Breast epithelium (tissue), 4 donors: ENCODE measurements at regions not wholly inside any gene's neighbourhood (a gene's known extent, or its start where the extent isn't known, plus 50 kb on each side); places are given as distances from the start of the nearest gene placed in this dataset.

Experiments used
- DNase-seq, 2 donors: peaks; one replicate each; pipeline ENCODE4 v3.0.0-alpha.2; 2019; ENCODE audit warnings: low spot score in 2 of 2
- H3K27ac ChIP-seq, 2 donors: fragments of 200-600 bp; sonication (generic) in 1 of 2; one replicate each; pipeline ENCODE4 v1.5.1; 2016 to 2019; ENCODE audit warnings: mild to moderate bottlenecking in 1 of 2
- H3K27me3 ChIP-seq, 2 donors: fragments of 200-600 bp; sonication (generic) in 1 of 2; one replicate each; pipeline versions ENCODE4 v1.5.1 to v1.6.0; 2017 to 2019; ENCODE audit warnings: control low read depth in 1 of 2, mild to moderate bottlenecking in 1 of 2
- H3K36me3 ChIP-seq: fragments of 200-600 bp; one replicate; pipeline ENCODE4 v1.5.1; 2019
- H3K4me1 ChIP-seq, 2 donors: fragments of 200-600 bp; sonication (generic); one replicate each; pipeline ENCODE4 v1.5.1; 2016 to 2019; ENCODE audit warnings: control low read depth in 1 of 2
- H3K4me3 ChIP-seq, 3 donors: fragments of 200-600 bp; sonication (generic); 1 replicate in 2 of 3; 2 replicates in 1 of 3; pipeline ENCODE4 v1.5.1; 2016 to 2019; ENCODE audit warnings: mild to moderate bottlenecking in 3 of 3, moderate library complexity in 2 of 3
- H3K9me3 ChIP-seq, 2 donors: fragments of 200-600 bp; sonication (generic) in 1 of 2; one replicate each; pipeline ENCODE4 v1.5.1; 2016 to 2019; ENCODE audit warnings: control low read depth in 1 of 2
- CTCF ChIP-seq, 3 donors: fragments of 450-650 bp; IDR thresholded peaks; one replicate each; pipeline ENCODE4 v1.5.1; 2016 to 2017; ENCODE audit warnings: antibody characterized with exemption in 3 of 3, mild to moderate bottlenecking in 3 of 3, moderate library complexity in 3 of 3
- POLR2A ChIP-seq: fragments of 450-650 bp; IDR thresholded peaks from one replicate; pipeline ENCODE4 v1.6.1; 2016; ENCODE audit warnings: antibody characterized with exemption, mild to moderate bottlenecking, moderate library complexity
- POLR2AphosphoS5 ChIP-seq, 3 donors: sonication (generic); formaldehyde crosslinking; IDR thresholded peaks; one replicate each; pipeline ENCODE4 v1.6.1; 2017; ENCODE audit warnings: antibody characterized with exemption in 3 of 3
- intact Hi-C: fragments of 100-400 bp; cut with DNase I; formaldehyde crosslinking; loops from one replicate; pipeline ENCODE4 v1.15.1; 2023; ENCODE audit warnings: low total_unique reads

GRCh38 chr16:54779549-54779948 lies 151.1 kb upstream of the IRX5 start:
- Histone ChIP-seq H3K9me3 (no peaks in the 10 kb centered on the region), H3K4me3 (no peak overlapping the region), H3K27ac (peak overlapping the region; percentile 8 to 71), H3K36me3 (no peaks in the 10 kb centered on the region), H3K27me3 (no peaks in the 10 kb centered on the region), H3K4me1 (no peaks in the 10 kb centered on the region)
- DNase-seq = no peak
- intact Hi-C loops = no loop called here
- TF ChIP-seq CTCF (IDR thresholded peaks at IDR 0.05) = no peak
- no peak for TF ChIP-seq POLR2A
- no peak for TF ChIP-seq POLR2AphosphoS5 (IDR thresholded peaks at IDR 0.05)

- H3K36me3 ChIP-seq = no peaks in the 10 kb centered on the region
- TF ChIP-seq POLR2A (no peak), POLR2AphosphoS5 (IDR thresholded peaks at IDR 0.05) (no peak), CTCF (IDR thresholded peaks at IDR 0.05) (no peak)
- no peak overlapping the region for H3K27ac ChIP-seq
- no peak overlapping the region for H3K4me3 ChIP-seq
- intact Hi-C loops = no loop called here
- no peaks in the 10 kb centered on the region for H3K27me3 ChIP-seq
- H3K9me3 ChIP-seq = no peaks in the 10 kb centered on the region
- H3K4me1 ChIP-seq = no peaks in the 10 kb centered on the region
- DNase-seq = no peak
These were observed 155.9 kb upstream of the IRX5 start for GRCh38 chr16:54774768-54775167.

- H3K36me3 ChIP-seq = no peaks in the 10 kb centered on the region
- no peak for DNase-seq
- H3K4me3 ChIP-seq = no peak overlapping the region
- TF ChIP-seq POLR2AphosphoS5 (IDR thresholded peaks at IDR 0.05) = no peak
- TF ChIP-seq POLR2A = no peak
- no peak for TF ChIP-seq CTCF (IDR thresholded peaks at IDR 0.05)
- intact Hi-C loops = no loop called here
- H3K27ac ChIP-seq = no peak overlapping the region
- no peaks in the 10 kb centered on the region for H3K9me3 ChIP-seq
- H3K27me3 ChIP-seq = no peaks in the 10 kb centered on the region
- no peaks in the 10 kb centered on the region for H3K4me1 ChIP-seq
These were observed 158.3 kb upstream of the IRX5 start for GRCh38 chr16:54772400-54772799.

GRCh38 chr16:54766355-54766754 lies 164.3 kb upstream of the IRX5 start:
- intact Hi-C loops = no loop called here
- no peaks in the 10 kb centered on the region for H3K27me3 ChIP-seq
- no peak for TF ChIP-seq POLR2AphosphoS5 (IDR thresholded peaks at IDR 0.05)
- TF ChIP-seq POLR2A = no peak
- no peak overlapping the region for H3K4me3 ChIP-seq
- no peaks in the 10 kb centered on the region for H3K4me1 ChIP-seq
- H3K9me3 ChIP-seq = peaks cover 0 to 8% of the 10 kb centered on the region in 2 donors
- H3K36me3 ChIP-seq = no peaks in the 10 kb centered on the region
- no peak for DNase-seq
- no peak overlapping the region for H3K27ac ChIP-seq

GRCh38 chr16:54750249-54750648 lies 180.4 kb upstream of the IRX5 start:
- no peaks in the 10 kb centered on the region for H3K36me3 ChIP-seq
- no peaks in the 10 kb centered on the region for H3K27me3 ChIP-seq
- H3K4me3 ChIP-seq = no peak overlapping the region
- no peaks in the 10 kb centered on the region for H3K9me3 ChIP-seq
- intact Hi-C loops = no loop called here
- H3K4me1 ChIP-seq = no peaks in the 10 kb centered on the region
- TF ChIP-seq POLR2A (no peak), POLR2AphosphoS5 (IDR thresholded peaks at IDR 0.05) (no peak), CTCF (IDR thresholded peaks at IDR 0.05) (no peak)
- DNase-seq = no peak
- H3K27ac ChIP-seq = no peak overlapping the region
